Suppressor macrophage treated with lipopolysaccharide for 4 hours (primary cell): ENCODE measurements at regions not wholly inside any gene's neighbourhood (a gene's known extent, or its start where the extent isn't known, plus 50 kb on each side); places are given as distances from the start of the nearest gene placed in this dataset.

Experiments
- DNase-seq: peaks from one replicate; pipeline ENCODE4 v3.0.0-alpha.2; 2020

GRCh38 chr2:238655974-238656722, 191.7 kb upstream of the TWIST2 start:
- no peak for DNase-seq

DNA sequence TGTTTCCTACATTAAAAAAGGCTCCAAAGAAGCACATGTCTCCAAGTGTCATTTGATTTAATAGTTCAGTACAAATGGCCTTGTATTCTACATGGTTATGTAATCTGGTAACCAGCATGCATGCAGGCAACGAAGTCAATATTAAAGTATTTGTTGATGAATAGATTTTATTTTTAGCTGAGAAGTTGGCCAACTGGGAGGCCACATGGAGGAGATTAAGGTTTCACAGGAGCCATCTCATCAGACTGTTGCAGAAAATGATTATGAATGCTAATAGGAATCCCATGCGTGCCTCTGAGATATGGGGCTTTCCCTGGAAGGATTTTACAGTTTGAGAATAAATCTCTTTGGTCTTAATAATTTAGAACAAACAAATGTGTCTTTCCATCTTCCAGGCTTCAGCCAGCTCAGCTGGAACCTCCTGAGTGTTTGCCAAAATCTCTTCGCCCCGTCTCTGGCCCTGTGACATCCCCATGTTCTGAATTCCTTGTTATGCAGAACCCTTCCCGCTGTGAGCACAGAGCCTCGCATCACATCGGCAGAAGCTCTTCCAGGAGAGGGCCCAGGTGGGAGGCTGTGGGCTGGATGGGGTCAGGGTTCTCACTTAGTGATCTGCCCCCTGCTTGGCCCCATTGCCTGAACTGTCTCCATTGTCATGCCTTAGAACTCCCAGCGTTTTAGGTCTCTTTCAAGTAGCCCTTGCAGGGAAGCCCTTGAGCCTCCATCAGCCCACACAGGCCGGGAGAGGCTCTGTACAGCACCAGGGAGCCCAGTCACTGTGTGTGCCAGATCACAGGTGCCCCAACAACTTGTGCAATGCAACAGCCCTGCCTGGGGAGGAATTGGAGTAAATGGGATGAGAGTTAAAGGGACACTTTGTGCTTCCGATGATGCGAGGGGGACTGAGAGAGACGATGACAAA, 190.5 kb upstream of the TWIST2 start:
- DNase-seq = no peak

DNA sequence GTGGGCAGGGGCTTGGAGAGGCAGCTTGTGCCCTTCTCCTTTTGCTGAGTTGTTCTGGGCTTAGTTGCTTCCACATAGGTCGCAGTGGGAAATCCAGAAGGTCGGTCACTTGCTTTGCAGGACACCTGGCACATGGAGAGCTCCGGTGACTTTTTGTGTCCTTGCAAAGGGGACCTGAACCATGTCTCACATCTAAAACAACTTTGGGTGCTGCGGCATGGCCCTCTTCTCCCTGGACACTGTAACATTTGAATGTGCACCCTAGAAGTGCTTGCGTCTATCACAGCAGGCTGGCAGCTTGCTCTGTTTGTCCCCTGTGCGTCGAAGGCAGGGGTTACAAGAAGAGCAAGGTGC, 189.9 kb upstream of the TWIST2 start:
- DNase-seq = no peak

- DNase-seq = no peak
Measured at GRCh38 chr2:238658820-238659219, 189.1 kb upstream of the TWIST2 start.

GRCh38 chr2:238659231-238659630, 188.7 kb upstream of the TWIST2 start:
- DNase-seq = no peak

- DNase-seq = no peak
Measured at GRCh38 chr2:238663586-238663985, 184.3 kb upstream of the TWIST2 start.

- DNase-seq = no peak
Measured at GRCh38 chr2:238665919-238666318, 182.0 kb upstream of the TWIST2 start.

DNA sequence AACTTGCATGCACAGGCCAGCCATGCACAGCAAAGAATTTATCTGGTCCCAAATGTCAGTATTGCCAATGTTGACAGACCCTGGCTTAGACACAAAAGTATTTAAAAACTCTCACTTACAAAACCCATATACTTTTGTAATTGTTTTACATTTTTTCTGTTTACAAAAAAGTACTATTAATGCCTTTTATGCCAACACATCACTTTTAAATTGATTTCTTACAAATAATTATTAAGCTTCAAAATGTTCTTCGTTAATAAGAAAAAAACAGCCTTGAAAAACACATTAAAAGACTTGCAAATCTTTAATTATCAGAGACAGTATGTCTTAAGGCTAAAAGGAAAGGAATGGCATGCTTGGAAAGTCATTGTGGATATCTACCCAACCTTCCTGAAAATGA, 181.3 kb upstream of the TWIST2 start:
- no peak for DNase-seq

- DNase-seq = no peak
Measured at GRCh38 chr2:238667008-238667407, 180.9 kb upstream of the TWIST2 start.

- DNase-seq = no peak
Measured at GRCh38 chr2:238667639-238668038, 180.2 kb upstream of the TWIST2 start.

GRCh38 chr2:238668426-238668825, 179.5 kb upstream of the TWIST2 start:
- DNase-seq = no peak

GRCh38 chr2:238669046-238669445, 178.8 kb upstream of the TWIST2 start:
- no peak for DNase-seq

- DNase-seq = no peak
Measured at GRCh38 chr2:238669581-238670080, 178.3 kb upstream of the TWIST2 start.

- peak; percentile 9 for DNase-seq
Measured at GRCh38 chr2:238670111-238670585, 177.7 kb upstream of the TWIST2 start.

DNA sequence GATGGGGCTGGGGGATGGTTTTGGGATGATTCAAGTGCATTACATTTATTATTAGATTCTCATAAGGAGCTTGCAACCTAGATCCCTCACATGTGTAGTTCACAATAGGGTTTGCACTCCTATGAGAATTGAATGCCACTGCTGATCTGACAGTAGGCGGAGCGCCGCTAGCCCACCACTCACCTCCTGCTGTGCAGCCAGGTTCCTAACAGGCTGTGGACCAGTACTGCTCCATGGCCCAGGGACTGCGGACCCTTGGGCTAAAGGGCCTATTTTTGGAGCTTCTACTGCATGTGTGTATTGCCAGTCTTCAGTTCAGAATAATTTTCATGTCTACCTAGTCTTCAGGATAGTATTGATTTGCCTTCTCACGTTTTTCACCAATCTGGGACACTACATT, 165.3 kb upstream of the TWIST2 start:
- no peak for DNase-seq

DNA sequence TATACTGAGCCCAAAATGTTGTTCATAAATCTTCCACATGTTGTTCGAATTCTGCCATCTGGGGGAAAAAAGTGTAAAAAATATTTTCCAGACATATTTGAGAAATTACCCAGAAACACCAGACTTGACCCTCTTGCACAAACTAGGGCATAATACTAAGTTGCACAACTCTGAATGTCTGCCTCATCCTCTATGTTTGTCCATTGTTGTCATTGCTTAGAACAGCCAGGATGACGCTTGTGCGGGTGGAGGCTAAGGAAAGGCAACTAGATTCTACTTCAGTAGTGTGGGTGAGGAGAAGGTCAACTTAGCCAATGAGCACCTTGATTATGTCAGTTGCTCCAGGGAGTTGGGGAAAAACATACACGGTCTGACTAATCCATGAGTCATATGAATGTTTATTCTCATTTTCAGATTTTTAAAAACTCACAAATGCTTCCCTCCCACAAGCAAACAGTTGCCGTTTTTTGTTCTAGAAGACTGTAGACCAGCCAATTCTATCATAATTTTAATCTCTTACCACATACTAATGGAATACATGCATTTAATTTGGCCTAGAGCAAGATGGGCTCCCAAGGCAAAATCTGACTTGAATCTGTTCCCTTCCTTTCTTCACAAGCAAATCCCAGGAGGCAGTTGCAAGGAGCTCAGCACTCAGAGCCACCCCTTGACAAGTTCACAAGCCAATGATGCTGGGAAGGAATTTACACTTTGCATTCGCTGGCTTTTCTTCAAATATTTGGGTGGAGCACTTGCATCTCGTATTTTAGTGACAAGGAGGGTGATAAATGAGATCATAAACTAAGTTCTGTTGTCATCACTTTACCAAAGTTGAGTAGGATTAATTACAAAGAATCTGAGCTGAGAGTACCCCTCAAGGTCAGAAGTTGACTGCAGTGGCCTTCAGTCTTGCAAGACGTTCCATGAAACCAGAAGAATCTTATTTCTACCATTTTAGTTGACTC, 163.2 kb upstream of the TWIST2 start:
- DNase-seq = peak; percentile 73

- DNase-seq = no peak
Measured at GRCh38 chr2:238685327-238685709, 162.6 kb upstream of the TWIST2 start.

DNA sequence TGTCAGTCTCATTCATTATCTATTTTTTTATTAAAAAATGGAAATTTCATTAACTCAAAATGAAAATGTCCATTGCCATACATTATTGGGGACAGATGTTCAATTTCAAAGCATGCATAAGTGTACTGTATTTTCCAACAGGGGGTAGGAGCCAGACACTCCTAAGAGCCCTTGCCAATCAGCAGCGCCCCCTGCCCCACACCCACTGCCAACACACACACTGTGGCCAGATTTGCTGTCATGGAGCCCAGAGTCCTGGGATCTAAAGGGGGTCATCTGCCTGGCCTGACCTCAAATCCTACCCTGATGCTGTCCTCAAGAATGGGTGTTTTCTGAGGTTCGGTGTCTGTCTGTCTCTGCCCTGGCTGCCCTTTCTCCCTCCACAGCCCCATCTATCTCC, 162.2 kb upstream of the TWIST2 start:
- DNase-seq = no peak

DNA sequence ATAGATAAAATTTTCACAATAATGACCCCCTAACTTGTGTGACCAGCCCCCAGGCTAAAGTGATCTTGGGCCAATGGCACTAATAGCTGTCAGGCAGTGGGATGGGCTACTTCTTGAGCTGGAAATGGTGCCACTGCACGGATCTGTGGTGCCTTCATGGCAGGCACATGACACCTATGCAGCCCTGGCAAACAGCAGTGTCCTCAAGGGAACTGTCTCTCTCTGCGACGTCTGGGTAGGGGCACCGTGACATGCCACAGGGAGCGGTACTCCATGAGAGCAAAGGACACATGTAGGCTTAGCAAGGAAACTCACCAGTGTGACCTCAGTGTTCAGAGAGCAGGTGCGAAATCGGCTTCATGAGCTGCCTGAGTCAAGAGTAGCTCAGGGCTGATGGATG, 161.7 kb upstream of the TWIST2 start:
- DNase-seq = no peak

DNA sequence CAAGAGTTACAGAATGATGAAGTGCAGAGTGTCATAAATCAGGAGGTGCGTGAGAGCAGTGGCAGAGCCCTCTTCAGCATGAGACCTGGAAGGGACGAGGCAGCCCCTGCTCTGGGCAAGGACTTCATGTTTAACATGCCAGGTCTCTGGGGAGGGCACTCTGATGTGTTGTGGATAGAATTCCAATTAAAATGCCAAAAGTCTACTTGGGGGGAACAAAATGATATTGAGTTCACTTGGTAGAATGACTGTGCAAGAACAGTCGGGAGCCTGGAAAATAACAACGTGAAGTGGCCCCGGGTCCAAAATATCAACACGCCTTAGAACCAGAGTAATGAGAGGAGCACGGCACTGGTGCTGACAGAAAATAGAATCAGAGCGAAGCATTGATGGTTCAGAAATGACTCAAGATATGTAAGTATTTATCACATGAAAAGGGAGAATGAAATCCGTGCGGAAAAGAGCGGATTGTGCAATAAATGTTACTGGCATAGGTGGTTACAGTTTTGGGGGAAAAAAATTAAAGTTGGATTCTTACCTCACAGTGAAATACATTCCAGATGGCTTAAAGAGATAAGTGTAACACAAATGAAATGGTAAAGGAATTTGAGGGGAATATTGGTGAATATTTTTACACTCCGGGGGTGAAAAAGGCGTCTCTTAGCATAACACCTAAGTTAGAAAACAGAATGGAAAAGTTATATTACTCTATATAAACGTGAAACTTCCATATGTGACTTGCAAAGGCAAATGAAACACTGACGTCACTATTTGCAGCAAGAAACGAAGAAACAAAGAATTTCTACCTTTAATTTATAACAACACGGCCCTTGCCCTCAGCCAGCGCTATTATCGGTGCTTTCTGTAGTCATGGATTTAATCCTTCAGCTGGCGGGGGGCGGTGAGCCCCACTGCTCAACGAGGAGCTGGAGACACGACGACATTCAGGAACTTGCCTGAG, 159.4 kb upstream of the TWIST2 start:
- no peak for DNase-seq

DNA sequence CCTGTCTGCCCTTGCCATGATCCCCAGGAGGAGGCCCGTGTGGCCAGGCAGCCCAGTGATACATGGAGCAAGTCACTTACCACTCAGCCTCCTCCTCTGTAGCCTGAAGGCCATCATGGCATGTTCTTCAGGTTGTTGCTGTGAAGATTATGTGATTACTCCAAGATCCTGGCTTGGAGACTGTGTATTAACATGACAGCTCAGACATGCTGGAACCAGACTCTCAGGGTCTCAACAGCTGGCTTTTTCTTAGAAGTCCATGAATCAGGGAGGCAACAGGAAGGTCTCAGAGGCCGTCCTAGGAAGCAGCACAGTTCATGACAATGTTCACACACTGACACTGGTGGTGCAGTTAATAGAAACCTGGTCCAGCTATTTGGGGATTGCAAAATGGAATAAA, 158.6 kb upstream of the TWIST2 start:
- DNase-seq = no peak
